ENCODE measurements at regions not wholly inside any gene's neighbourhood (a gene's known extent, or its start where the extent isn't known, plus 50 kb on each side); places are given as distances from the start of the nearest gene placed in this dataset.
"Not testable (repeated sequence)": the region's sequence is repeated elsewhere in the genome, so short reads cannot be mapped to it uniquely, and the experiment has no call there.

DNA sequence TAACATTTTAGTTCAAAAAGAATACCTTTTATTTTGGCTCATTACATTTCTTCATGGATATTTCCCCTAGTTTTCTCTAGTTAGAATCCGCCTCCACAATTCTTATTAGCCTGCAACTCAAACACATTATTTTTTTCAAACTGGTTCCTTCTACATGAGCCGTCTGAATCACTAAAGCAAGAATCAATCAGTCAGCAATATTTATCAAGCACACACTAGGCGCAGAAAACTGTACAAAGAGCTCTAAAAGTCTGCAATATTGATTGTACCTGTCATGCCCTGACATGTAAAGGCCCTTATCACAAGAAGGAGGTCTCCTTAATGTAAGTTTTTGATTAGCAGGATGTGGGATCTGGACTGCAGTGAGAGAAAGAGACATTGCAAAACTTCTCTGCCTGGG, 94.8 kb upstream of the CENPE start:
- H3K4me3 ChIP-seq (ENCODE audit: low read depth, low read length), result no peak overlapping the region
- no peak for TF ChIP-seq CTCF (IDR thresholded peaks at IDR 0.05; ENCODE audit: insufficient read depth, low read length)
- DNase-seq (ENCODE audit: low read depth), result no peak

DNA sequence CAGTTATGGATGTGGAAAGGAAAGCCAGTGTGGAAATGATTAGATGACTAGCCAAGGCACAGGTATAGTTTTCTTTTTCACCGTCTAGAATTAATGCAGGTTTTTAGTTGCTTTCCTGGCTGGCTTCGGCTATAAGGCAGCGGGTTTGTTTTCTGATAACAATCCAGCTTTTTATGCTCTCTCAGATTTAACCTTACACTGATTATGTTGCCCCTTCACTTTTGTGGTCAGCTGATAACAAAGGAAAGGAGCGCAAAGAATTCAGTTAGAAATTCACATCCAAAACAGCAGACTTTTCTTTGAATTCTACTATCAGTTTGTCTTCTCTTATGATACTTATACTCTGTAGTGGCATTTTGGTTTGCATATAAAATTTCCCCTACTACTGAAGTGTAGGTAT, 94.2 kb upstream of the CENPE start:
- DNase-seq (ENCODE audit: low read depth), result no peak
- no peak overlapping the region for H3K4me3 ChIP-seq (ENCODE audit: low read depth, low read length)
- no peak for TF ChIP-seq CTCF (IDR thresholded peaks at IDR 0.05; ENCODE audit: insufficient read depth, low read length)

- no peak for TF ChIP-seq CTCF (IDR thresholded peaks at IDR 0.05; ENCODE audit: insufficient read depth, low read length)
These were observed 91.0 kb upstream of the CENPE start for GRCh38 chr4:103289186-103289585.

DNA sequence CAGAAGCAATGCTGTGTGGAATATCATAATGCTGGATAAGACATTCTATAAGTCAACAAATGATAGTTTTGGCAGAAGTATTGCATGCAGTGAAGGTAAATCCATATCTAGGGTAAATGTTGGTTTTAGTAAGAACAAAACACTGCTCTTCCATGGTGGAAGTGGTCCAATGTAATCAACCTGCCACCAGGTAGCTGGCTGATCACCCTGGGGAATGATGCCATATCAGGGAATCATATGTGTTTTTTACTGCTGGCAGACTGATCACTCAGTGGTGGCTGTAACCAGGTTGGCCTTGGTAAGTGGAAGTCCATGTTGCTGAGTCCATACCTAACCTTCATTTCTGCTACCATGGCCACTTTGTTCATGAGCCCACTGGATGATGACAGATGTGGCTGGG, 74.0 kb upstream of the CENPE start:
- H3K4me3 ChIP-seq (ENCODE audit: low read depth, low read length), result no peak overlapping the region
- no peak for TF ChIP-seq CTCF (IDR thresholded peaks at IDR 0.05; ENCODE audit: insufficient read depth, low read length)
- no peak for DNase-seq (ENCODE audit: low read depth)

More at GRCh38 chr4:103289186-103289585, 91.0 kb upstream of the CENPE start:
- H3K4me3 ChIP-seq (ENCODE audit: low read depth, low read length), result no peak overlapping the region
- DNase-seq (ENCODE audit: low read depth), result no peak

GRCh38 chr4:103268746-103269145, 70.6 kb upstream of the CENPE start:
- no peak for DNase-seq (ENCODE audit: low read depth)
- no peak overlapping the region for H3K4me3 ChIP-seq (ENCODE audit: low read depth, low read length)
- no peak for TF ChIP-seq CTCF (IDR thresholded peaks at IDR 0.05; ENCODE audit: insufficient read depth, low read length)

- no peak for DNase-seq (ENCODE audit: low read depth)
- no peak overlapping the region for H3K4me3 ChIP-seq (ENCODE audit: low read depth, low read length)
- TF ChIP-seq CTCF (IDR thresholded peaks at IDR 0.05; ENCODE audit: insufficient read depth, low read length), result no peak
These were observed 66.8 kb upstream of the CENPE start for GRCh38 chr4:103264905-103265304.

DNA sequence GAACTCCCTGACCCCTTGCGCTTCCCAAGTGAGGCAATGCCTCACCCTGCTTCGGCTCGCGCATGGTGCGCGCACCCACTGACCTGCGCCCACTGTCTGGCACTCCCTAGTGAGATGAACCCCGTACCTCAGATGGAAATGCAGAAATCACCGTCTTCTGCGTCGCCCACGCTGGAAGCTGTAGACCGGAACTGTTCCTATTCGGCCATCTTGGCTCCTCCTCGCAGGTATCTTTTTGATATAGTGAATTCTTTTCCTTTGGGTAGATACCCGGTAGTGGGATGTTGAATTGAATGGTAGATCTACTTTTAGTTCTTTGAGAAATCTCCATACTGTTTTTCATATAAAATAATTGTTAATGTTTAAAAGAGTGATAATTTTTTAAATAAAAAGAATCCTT, 57.9 kb upstream of the CENPE start:
- not testable (repeated sequence) for H3K4me3 ChIP-seq (ENCODE audit: low read depth, low read length); DNase-seq (ENCODE audit: low read depth)

Data from fibroblast of the aortic adventitia (primary cell).